Loucy (cell line): ENCODE measurements at regions not wholly inside any gene's neighbourhood (a gene's known extent, or its start where the extent isn't known, plus 50 kb on each side); places are given as distances from the start of the nearest gene placed in this dataset.

Experiments used
- EZH2phosphoT487 ChIP-seq: fragments of 200-600 bp; IDR thresholded peaks from 2 replicates; pipeline ENCODE4 v1.6.1; 2018; ENCODE audit warnings: antibody characterized with exemption, mild to moderate bottlenecking, moderate library complexity, borderline replicate concordance
- TF ChIP-seq, protein P1 (sequence below): fragments of 200-600 bp; sonication (generic); conservative IDR thresholded peaks from 2 replicates; pipeline ENCODE4 v1.5.1; 2014; ENCODE audit warnings: mild to moderate bottlenecking, antibody characterized with exemption, low read length

DNA sequence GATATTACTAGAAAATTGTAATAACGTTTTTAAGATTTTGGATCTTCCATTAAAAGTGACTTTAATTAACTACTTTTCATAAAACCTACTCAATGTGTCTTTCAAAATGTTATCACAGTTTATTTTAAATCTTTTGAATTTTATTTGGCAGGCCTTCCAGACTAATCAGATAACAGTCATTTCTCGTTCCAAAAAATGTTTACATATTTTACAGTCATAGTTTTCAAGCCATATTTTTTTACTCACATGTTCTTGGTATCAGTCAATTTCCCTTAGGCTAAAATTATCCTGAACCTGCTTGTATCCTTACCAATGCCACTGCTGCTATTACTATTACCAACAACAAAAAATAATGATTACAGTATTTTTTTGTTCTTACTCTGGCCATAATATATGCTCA lies 1783.5 kb downstream of the SLITRK5 start:
- TF ChIP-seq EZH2phosphoT487, result no peak
- TF ChIP-seq, protein P1, sequence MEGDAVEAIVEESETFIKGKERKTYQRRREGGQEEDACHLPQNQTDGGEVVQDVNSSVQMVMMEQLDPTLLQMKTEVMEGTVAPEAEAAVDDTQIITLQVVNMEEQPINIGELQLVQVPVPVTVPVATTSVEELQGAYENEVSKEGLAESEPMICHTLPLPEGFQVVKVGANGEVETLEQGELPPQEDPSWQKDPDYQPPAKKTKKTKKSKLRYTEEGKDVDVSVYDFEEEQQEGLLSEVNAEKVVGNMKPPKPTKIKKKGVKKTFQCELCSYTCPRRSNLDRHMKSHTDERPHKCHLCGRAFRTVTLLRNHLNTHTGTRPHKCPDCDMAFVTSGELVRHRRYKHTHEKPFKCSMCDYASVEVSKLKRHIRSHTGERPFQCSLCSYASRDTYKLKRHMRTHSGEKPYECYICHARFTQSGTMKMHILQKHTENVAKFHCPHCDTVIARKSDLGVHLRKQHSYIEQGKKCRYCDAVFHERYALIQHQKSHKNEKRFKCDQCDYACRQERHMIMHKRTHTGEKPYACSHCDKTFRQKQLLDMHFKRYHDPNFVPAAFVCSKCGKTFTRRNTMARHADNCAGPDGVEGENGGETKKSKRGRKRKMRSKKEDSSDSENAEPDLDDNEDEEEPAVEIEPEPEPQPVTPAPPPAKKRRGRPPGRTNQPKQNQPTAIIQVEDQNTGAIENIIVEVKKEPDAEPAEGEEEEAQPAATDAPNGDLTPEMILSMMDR, result no peak
